Lower leg skin (tissue), 4 donors: ENCODE measurements at regions not wholly inside any gene's neighbourhood (a gene's known extent, or its start where the extent isn't known, plus 50 kb on each side); places are given as distances from the start of the nearest gene placed in this dataset.

Experiments
- DNase-seq, 2 donors: peaks; one replicate each; pipeline ENCODE4 v3.0.0-alpha.2; 2019; ENCODE audit warnings: low spot score in 2 of 2
- H3K4me3 ChIP-seq: fragments of 200-600 bp; sonication (generic); 2 replicates; pipeline ENCODE4 v1.5.1; 2017; ENCODE audit warnings: mild to moderate bottlenecking, low read depth; ENCODE audit not compliant: poor library complexity, severe bottlenecking
- POLR2A ChIP-seq, 2 donors: fragments of 450-650 bp; IDR thresholded peaks; one replicate each; pipeline ENCODE4 v1.6.1; 2016 to 2017; ENCODE audit warnings: antibody characterized with exemption in 2 of 2, mild to moderate bottlenecking in 1 of 2, moderate library complexity in 1 of 2
- WGBS, 2 donors: methylation state at CpG; one replicate each; pipeline ENCODE4 v1.1.5; 2018; 5-methylcytosine and 5-hydroxymethylcytosine counted together
- intact Hi-C: fragments of 100-400 bp; cut with DNase I; formaldehyde crosslinking; loops from one replicate; pipeline ENCODE4 v1.15.0; 2023; ENCODE audit warnings: low total_unique reads
- TF ChIP-seq, protein P1 (sequence below), 3 donors: fragments of 450-650 bp; IDR thresholded peaks; one replicate each; pipeline ENCODE4 v1.5.1; 2016; ENCODE audit warnings: antibody characterized with exemption in 3 of 3, mild to moderate bottlenecking in 3 of 3, moderate library complexity in 2 of 3

DNA sequence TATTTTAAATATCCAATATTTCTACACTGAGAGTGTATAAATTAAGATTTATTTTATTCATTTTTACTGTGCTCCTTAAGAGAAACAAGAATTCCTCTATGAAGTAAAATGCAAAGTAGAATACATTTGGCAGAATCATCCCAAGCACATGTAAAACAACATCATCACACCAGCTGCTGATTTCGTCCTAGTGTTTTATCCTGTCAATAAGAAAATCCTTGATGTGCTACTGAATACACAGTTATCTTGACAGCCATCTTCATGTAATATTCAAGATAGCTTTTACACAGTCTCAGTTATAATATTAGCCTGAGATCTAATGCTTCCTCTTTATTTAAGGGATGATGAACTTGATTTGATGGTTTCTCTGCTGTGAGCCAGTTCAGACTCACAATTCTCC is 282.4 kb downstream of the MZT1 start:
- no peak overlapping the region for H3K4me3 ChIP-seq
- TF ChIP-seq POLR2A (IDR thresholded peaks at IDR 0.05) = no peak
- TF ChIP-seq, protein P1, sequence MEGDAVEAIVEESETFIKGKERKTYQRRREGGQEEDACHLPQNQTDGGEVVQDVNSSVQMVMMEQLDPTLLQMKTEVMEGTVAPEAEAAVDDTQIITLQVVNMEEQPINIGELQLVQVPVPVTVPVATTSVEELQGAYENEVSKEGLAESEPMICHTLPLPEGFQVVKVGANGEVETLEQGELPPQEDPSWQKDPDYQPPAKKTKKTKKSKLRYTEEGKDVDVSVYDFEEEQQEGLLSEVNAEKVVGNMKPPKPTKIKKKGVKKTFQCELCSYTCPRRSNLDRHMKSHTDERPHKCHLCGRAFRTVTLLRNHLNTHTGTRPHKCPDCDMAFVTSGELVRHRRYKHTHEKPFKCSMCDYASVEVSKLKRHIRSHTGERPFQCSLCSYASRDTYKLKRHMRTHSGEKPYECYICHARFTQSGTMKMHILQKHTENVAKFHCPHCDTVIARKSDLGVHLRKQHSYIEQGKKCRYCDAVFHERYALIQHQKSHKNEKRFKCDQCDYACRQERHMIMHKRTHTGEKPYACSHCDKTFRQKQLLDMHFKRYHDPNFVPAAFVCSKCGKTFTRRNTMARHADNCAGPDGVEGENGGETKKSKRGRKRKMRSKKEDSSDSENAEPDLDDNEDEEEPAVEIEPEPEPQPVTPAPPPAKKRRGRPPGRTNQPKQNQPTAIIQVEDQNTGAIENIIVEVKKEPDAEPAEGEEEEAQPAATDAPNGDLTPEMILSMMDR (IDR thresholded peaks at IDR 0.05) = no peak
- intact Hi-C loops = no loop called here
- WGBS, 2 donors = 47 to 56% methylated on average over 1 of the region's 1 CpG
- no peak for DNase-seq

DNA sequence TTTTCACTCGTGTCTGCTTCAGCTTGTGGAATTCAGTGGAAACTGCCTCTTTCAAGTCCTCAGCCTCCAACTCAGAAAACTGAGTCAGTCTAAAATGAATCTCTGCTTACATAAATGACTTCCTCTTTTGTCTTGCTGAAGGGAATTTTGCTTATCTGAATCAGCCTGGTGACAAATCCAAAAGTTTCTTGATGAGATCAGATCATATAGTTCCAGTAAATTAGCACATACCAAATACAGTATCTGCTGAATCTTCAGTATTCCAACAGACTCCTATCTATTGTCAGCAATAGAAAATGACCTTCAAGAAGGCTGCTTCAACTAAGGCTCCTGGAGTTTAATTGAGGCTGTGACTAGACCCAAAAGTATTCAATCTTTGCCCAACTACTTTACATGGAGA is 290.0 kb downstream of the MZT1 start:
- TF ChIP-seq POLR2A (IDR thresholded peaks at IDR 0.05) = no peak
- TF ChIP-seq, protein P1 (IDR thresholded peaks at IDR 0.05) = no peak
- intact Hi-C loops = no loop called here
- H3K4me3 ChIP-seq = no peak overlapping the region
- 44 to 49% methylated on average over 1 of the region's 1 CpG for WGBS, 2 donors
- no peak for DNase-seq

DNA sequence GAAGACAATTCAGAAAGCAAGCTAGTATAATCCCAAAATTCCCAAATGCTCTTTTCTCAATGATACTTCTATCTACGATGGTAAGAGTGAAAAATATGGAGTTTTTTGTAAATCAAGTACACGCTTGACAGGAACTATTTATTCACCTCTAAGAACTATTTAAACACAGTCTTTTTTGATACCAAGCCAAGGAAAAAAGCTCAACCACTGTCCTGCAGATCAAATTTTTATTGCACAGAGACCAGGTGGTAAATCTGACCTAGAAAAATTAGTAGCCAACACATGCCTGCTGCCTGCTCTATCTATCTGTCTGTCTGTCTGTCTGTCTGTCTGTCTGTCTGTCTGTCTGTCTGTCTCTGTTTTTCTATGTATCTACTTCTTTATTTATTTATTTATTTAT is 292.2 kb downstream of the MZT1 start:
- 58 to 62% methylated on average over 2 of the region's 2 CpGs for WGBS, 2 donors

DNA sequence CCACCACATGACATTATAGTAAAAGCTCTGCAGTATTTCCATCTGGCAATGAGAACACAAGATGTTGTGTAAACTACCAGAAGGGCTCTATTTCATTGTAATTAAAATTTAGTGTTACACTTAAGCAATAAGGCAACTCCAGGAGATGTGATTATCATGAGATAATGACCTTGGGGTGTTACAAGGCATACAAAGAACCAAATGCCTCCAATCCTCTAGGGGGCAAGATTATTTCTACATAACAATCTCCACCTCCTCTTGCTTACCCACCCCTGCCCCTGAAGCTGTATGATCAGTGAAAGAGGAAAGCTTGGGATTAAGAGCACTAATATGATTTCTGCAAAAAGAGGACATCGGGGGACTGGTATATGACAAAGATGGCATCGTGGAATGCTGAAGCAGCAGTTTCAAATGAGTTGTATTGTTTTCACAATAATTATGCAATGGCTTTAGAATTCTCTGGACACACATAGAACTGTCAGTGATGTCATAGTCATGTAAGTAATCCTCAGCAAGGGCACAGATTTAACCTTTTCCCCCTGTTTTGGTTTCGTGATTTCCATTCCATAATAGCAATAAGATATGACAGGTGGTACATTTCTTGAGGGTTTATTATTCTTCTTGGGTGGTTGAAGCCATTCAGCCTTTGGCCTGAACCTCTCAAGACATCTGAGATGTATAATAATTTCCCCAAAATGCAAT is 295.3 kb downstream of the MZT1 start:
- WGBS, 2 donors = 79 to 81% methylated on average over 3 of the region's 3 CpGs
- no peak for TF ChIP-seq POLR2A (IDR thresholded peaks at IDR 0.05)
- TF ChIP-seq, protein P1 (IDR thresholded peaks at IDR 0.05) = no peak
- intact Hi-C loops = no loop called here
- DNase-seq = no peak
- no peak overlapping the region for H3K4me3 ChIP-seq

More for the DNA sequence above, 292.2 kb downstream of the MZT1 start:
- no peak for TF ChIP-seq POLR2A (IDR thresholded peaks at IDR 0.05)
- TF ChIP-seq, protein P1 (IDR thresholded peaks at IDR 0.05) = no peak
- H3K4me3 ChIP-seq = no peak overlapping the region
- intact Hi-C loops = no loop called here
- DNase-seq = no peak

DNA sequence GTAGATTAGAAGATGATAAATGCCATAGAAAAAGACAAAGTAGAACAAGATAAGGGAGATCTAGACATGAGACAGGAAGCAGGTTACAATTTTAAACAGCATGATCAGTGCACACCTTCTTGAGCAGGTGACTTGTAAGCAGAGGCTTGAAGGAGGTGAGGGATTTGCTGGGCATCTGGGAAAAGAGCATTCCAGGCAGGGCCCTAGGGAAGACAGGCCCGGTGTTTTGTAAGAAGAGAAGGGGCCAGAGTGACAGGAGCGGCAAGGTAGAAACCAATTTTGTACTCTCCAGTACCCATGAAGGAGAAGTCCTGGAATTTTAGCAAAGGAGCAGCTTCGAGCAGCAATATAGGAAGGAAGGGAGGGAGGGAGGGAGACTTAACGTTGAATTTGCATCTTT is 296.5 kb downstream of the MZT1 start:
- no peak for DNase-seq
- intact Hi-C loops = no loop called here
- TF ChIP-seq POLR2A (IDR thresholded peaks at IDR 0.05) = no peak
- TF ChIP-seq, protein P1 (IDR thresholded peaks at IDR 0.05) = no peak
- no peak overlapping the region for H3K4me3 ChIP-seq
- 54 to 66% methylated on average over 4 of the region's 4 CpGs for WGBS, 2 donors
